H1 (cell line): ENCODE measurements at regions not wholly inside any gene's neighbourhood (a gene's known extent, or its start where the extent isn't known, plus 50 kb on each side); places are given as distances from the start of the nearest gene placed in this dataset.

ENCODE experiments used
- CHD2 ChIP-seq: IDR thresholded peaks from 2 replicates; pipeline ENCODE4 v1.6.1; 2012; ENCODE audit warnings: low read length, improper control_type of control experiment
- CREB1 ChIP-seq: IDR thresholded peaks from 2 replicates; pipeline ENCODE4 v1.6.1; 2012; ENCODE audit warnings: inconsistent platforms
- EGR1 ChIP-seq: IDR thresholded peaks from 2 replicates; pipeline ENCODE4 v1.6.1; 2011; ENCODE audit warnings: low read depth, low read length, borderline replicate concordance
- EP300 ChIP-seq, 2 experiments: IDR thresholded peaks; 1 replicate in 1 of 2; 2 replicates in 1 of 2; pipeline ENCODE4 v1.6.1; 2011 to 2012; ENCODE audit warnings: low read depth in 2 of 2, low read length in 2 of 2, mild to moderate bottlenecking in 2 of 2, borderline replicate concordance in 1 of 2, inconsistent platforms in 1 of 2, moderate library complexity in 1 of 2
- GTF2F1 ChIP-seq: IDR thresholded peaks from 2 replicates; pipeline ENCODE4 v1.6.1; 2012; ENCODE audit warnings: low read depth, low read length, improper control_type of control experiment, borderline replicate concordance
- MAFK ChIP-seq: IDR thresholded peaks from 2 replicates; pipeline ENCODE4 v1.6.1; 2012; ENCODE audit warnings: low read depth, mild to moderate bottlenecking, improper control_type of control experiment, low read length
- NRF1 ChIP-seq: IDR thresholded peaks from 2 replicates; pipeline ENCODE4 v1.6.1; 2011; ENCODE audit warnings: mild to moderate bottlenecking, low read depth, low read length, improper control_type of control experiment
- POLR2A ChIP-seq, 2 experiments: IDR thresholded peaks; 1 replicate in 1 of 2; 2 replicates in 1 of 2; pipeline ENCODE4 v1.6.1; 2011; ENCODE audit warnings: low read depth in 2 of 2, low read length in 2 of 2, mild to moderate bottlenecking in 2 of 2; ENCODE audit errors: control extremely low read depth in 1 of 2
- POLR2AphosphoS5 ChIP-seq: IDR thresholded peaks from 2 replicates; pipeline ENCODE4 v1.6.1; 2011; ENCODE audit warnings: low read depth, low read length
- RXRA ChIP-seq: IDR thresholded peaks from 2 replicates; pipeline ENCODE4 v1.6.1; 2011; ENCODE audit warnings: low read depth, mild to moderate bottlenecking, low read length, moderate library complexity; ENCODE audit not compliant: insufficient read depth
- SRF ChIP-seq: IDR thresholded peaks from 2 replicates; pipeline ENCODE4 v1.6.1; 2011; ENCODE audit warnings: mild to moderate bottlenecking, low read depth, low read length, moderate library complexity
- TF ChIP-seq, protein P1 (sequence below), 3 experiments: IDR thresholded peaks; 1 replicate in 2 of 3; 2 replicates in 1 of 3; pipeline versions ENCODE4 v1.5.1 to v1.6.1; 2011; ENCODE audit warnings: low read length in 3 of 3, mild to moderate bottlenecking in 3 of 3, inconsistent platforms in 2 of 3, low read depth in 1 of 3, moderate library complexity in 1 of 3; ENCODE audit not compliant: insufficient read depth in 1 of 3; ENCODE audit errors: control extremely low read depth in 1 of 3
- TF ChIP-seq, protein P2 (sequence below): IDR thresholded peaks from 2 replicates; pipeline ENCODE4 v1.6.1; 2012; ENCODE audit warnings: inconsistent platforms

DNA sequence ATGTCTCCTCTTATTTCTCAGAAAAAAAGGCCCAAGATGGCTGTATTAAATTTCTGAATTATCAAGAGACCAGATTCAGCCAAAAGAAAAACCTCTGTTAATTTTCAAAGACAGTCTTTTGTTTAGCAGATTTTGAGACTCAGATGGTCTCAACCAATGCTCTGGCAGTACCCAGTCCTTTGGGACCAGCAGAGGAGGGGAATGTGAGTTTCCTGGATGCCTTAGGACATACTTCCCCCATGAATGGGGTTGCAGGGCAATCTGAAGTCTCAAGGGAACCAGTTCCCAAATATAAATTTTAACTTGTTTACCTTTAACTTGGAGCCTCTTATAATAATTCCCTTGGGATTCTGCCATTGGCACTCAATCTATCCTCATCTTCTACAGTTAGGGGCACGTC lies 107.8 kb upstream of the ZNF521 start:
- TF ChIP-seq, protein P1, sequence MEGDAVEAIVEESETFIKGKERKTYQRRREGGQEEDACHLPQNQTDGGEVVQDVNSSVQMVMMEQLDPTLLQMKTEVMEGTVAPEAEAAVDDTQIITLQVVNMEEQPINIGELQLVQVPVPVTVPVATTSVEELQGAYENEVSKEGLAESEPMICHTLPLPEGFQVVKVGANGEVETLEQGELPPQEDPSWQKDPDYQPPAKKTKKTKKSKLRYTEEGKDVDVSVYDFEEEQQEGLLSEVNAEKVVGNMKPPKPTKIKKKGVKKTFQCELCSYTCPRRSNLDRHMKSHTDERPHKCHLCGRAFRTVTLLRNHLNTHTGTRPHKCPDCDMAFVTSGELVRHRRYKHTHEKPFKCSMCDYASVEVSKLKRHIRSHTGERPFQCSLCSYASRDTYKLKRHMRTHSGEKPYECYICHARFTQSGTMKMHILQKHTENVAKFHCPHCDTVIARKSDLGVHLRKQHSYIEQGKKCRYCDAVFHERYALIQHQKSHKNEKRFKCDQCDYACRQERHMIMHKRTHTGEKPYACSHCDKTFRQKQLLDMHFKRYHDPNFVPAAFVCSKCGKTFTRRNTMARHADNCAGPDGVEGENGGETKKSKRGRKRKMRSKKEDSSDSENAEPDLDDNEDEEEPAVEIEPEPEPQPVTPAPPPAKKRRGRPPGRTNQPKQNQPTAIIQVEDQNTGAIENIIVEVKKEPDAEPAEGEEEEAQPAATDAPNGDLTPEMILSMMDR (IDR thresholded peaks at IDR 0.05; ENCODE audit: control extremely low read depth in 1 of 3, insufficient read depth in 1 of 3, low read depth in 1 of 3, low read length in 3 of 3) = no peak
- no peak for TF ChIP-seq SRF
- no peak for TF ChIP-seq CREB1
- TF ChIP-seq GTF2F1 = no peak
- TF ChIP-seq POLR2AphosphoS5 = no peak
- TF ChIP-seq RXRA = no peak
- TF ChIP-seq MAFK = no peak
- no peak for TF ChIP-seq CHD2
- no peak for TF ChIP-seq NRF1
- no peak for TF ChIP-seq EGR1
- no peak for TF ChIP-seq POLR2A (IDR thresholded peaks at IDR 0.05; ENCODE audit: control extremely low read depth in 1 of 2, low read depth in 2 of 2, low read length in 2 of 2)
- TF ChIP-seq, protein P2, sequence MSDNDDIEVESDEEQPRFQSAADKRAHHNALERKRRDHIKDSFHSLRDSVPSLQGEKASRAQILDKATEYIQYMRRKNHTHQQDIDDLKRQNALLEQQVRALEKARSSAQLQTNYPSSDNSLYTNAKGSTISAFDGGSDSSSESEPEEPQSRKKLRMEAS = no peak
- no peak for TF ChIP-seq EP300 (IDR thresholded peaks at IDR 0.05; ENCODE audit: borderline replicate concordance in 1 of 2, low read depth in 2 of 2, low read length in 2 of 2)
